PC-3 (cell line): ENCODE measurements at regions not wholly inside any gene's neighbourhood (a gene's known extent, or its start where the extent isn't known, plus 50 kb on each side); places are given as distances from the start of the nearest gene placed in this dataset.

Experiments
- ATAC-seq: fragments of 200-7000 bp; cut with Tn5 transposase; 2 replicates; pipeline ENCODE4 v1.9.1; 2020; ENCODE audit warnings: mild to moderate bottlenecking, moderate library complexity
- BruUV-seq: library from RNA; stranded (reverse); fragments of 400-500 nt; replicated peaks from 2 replicates; lab custom pipeline; 2021; lab: Mats Ljungman, UMichigan
- CTCF ChIA-PET: fragments of 300-600 bp; sonication (Branson Sonifier 250); formaldehyde crosslinking; loops from one replicate; lab custom pipeline; 2022; ENCODE audit warnings: antibody characterized with exemption; lab: Charles Lee
- POLR2A ChIA-PET: fragments of 300-600 bp; sonication (Branson Sonifier 250); formaldehyde crosslinking; loops from one replicate; lab custom pipeline; 2022; ENCODE audit warnings: antibody characterized with exemption; ENCODE audit not compliant: unreplicated experiment; lab: Charles Lee
- DNase-seq: peaks from one replicate; pipeline ENCODE4 v3.0.0-alpha.2; 2015
- H2AFZ ChIP-seq: fragments of 300-600 bp; sonication (generic); 2 replicates; pipeline ENCODE4 v1.6.0; 2016; ENCODE audit warnings: antibody characterized with exemption, low read length
- H3F3A ChIP-seq: fragments of 300-600 bp; sonication (generic); one replicate; pipeline ENCODE4 v1.6.0; 2017; ENCODE audit warnings: antibody characterized with exemption, low read length, control low read depth, mild to moderate bottlenecking; ENCODE audit not compliant: unreplicated experiment
- H3K27ac ChIP-seq: fragments of 300-600 bp; sonication (generic); 2 replicates; pipeline ENCODE4 v1.5.1; 2016; ENCODE audit warnings: mild to moderate bottlenecking, low read length
- H3K27me3 ChIP-seq: fragments of 300-600 bp; sonication (generic); 2 replicates; pipeline ENCODE4 v1.6.1; 2016; ENCODE audit warnings: low read length, mixed read lengths
- H3K36me3 ChIP-seq: fragments of 300-600 bp; sonication (generic); 2 replicates; pipeline ENCODE4 v1.6.1; 2016; ENCODE audit warnings: low read depth, mixed run types, low read length, mixed read lengths
- H3K4me1 ChIP-seq: fragments of 300-600 bp; sonication (generic); 2 replicates; pipeline ENCODE4 v1.5.1; 2016; ENCODE audit warnings: low read length; ENCODE audit not compliant: insufficient read depth
- H3K4me2 ChIP-seq: fragments of 300-600 bp; sonication (generic); 2 replicates; pipeline ENCODE4 v1.6.0; 2016; ENCODE audit warnings: low read length
- H3K4me3 ChIP-seq: fragments of 300-600 bp; sonication (generic); 2 replicates; pipeline ENCODE4 v1.5.1; 2016; ENCODE audit warnings: mild to moderate bottlenecking, low read length, mixed read lengths
- H3K79me2 ChIP-seq: fragments of 300-600 bp; sonication (generic); 2 replicates; pipeline ENCODE4 v1.6.1; 2017; ENCODE audit warnings: low read length, mixed read lengths
- H3K9ac ChIP-seq: fragments of 300-600 bp; sonication (generic); 2 replicates; pipeline ENCODE4 v1.6.0; 2016; ENCODE audit warnings: mild to moderate bottlenecking, low read length
- H3K9me2 ChIP-seq: fragments of 300-600 bp; sonication (generic); replicated peaks from 2 replicates; pipeline ENCODE4 v1.6.1; 2016; ENCODE audit warnings: mixed run types, low read length, mixed read lengths
- H3K9me3 ChIP-seq: fragments of 300-600 bp; sonication (generic); 2 replicates; pipeline ENCODE4 v1.6.1; 2016; ENCODE audit warnings: low read length, mixed read lengths
- H4K20me1 ChIP-seq: fragments of 300-600 bp; sonication (generic); 2 replicates; pipeline ENCODE4 v1.6.1; 2016; ENCODE audit warnings: low read length, mixed read lengths
- CTCF ChIP-seq: fragments of 300-600 bp; sonication (generic); conservative IDR thresholded peaks from 2 replicates; pipeline ENCODE4 v1.5.1; 2017; ENCODE audit warnings: antibody characterized with exemption, low read depth, mild to moderate bottlenecking, low read length
- EZH2 ChIP-seq: fragments of 300-600 bp; sonication (generic); IDR thresholded peaks from one replicate; pipeline ENCODE4 v1.6.1; 2017; ENCODE audit warnings: antibody characterized with exemption, mild to moderate bottlenecking, low read length; ENCODE audit not compliant: unreplicated experiment
- EZH2phosphoT487 ChIP-seq: fragments of 300-600 bp; sonication (generic); IDR thresholded peaks from 2 replicates; pipeline ENCODE4 v1.6.1; 2018; ENCODE audit warnings: mild to moderate bottlenecking, antibody characterized with exemption, low read length, borderline replicate concordance
- intact Hi-C: fragments of 100-400 bp; cut with micrococcal nuclease; formaldehyde crosslinking; loops from 2 replicates; pipeline ENCODE4 v1.9.0; 2023

- CTCF ChIA-PET = no interaction called here
Measured at GRCh38 chrX:95055991-95056390, 1382.0 kb downstream of the FAM133A start.

GRCh38 chrX:95056901-95057300 is 1382.9 kb downstream of the FAM133A start:
- H3F3A ChIP-seq = no peaks in the 10 kb centered on the region
- no peak overlapping the region for H3K4me3 ChIP-seq
- no peak overlapping the region for H2AFZ ChIP-seq
- ATAC-seq = peak; percentile 51
- no peak overlapping the region for H3K27ac ChIP-seq
- H3K9me2 ChIP-seq = no peaks in the 10 kb centered on the region
- no peaks in the 10 kb centered on the region for H3K9me3 ChIP-seq
- no TSS peak for BruUV-seq
- H3K4me1 ChIP-seq = peaks cover 21% of the 10 kb centered on the region
- no peaks in the 10 kb centered on the region for H3K27me3 ChIP-seq
- no peak overlapping the region for H3K4me2 ChIP-seq
- DNase-seq = peak; percentile 46
- ChIA-PET POLR2A (no interaction called here), CTCF (no interaction called here)
- H4K20me1 ChIP-seq = no peaks in the 10 kb centered on the region
- no peak overlapping the region for H3K9ac ChIP-seq
- intact Hi-C loops = loop anchor here (10.0 kb wide), 1 partner anchor 708 kb away; no protein-coding TSS in a partner anchor
- no peaks in the 10 kb centered on the region for H3K79me2 ChIP-seq
- TF ChIP-seq CTCF (peak; percentile 55), EZH2 (no peak)
- H3K36me3 ChIP-seq = no peaks in the 10 kb centered on the region

More at GRCh38 chrX:95055991-95056390, 1382.0 kb downstream of the FAM133A start:
- POLR2A ChIA-PET = no interaction called here
- Histone ChIP-seq H3K9me2 (no peaks in the 10 kb centered on the region), H3K4me2 (no peak overlapping the region), H3K27me3 (no peaks in the 10 kb centered on the region), H3K27ac (no peak overlapping the region), H3K4me1 (peaks cover 21% of the 10 kb centered on the region), H2AFZ (no peak overlapping the region), H3K9ac (no peak overlapping the region), H4K20me1 (no peaks in the 10 kb centered on the region), H3K36me3 (no peaks in the 10 kb centered on the region), H3K4me3 (no peak overlapping the region), H3K79me2 (no peaks in the 10 kb centered on the region), H3K9me3 (no peaks in the 10 kb centered on the region), H3F3A (no peaks in the 10 kb centered on the region)
- DNase-seq (no peak), ATAC-seq (no peak)
- BruUV-seq = no TSS peak
- intact Hi-C loops = loop anchor here (10.0 kb wide), 1 partner anchor 709 kb away; no protein-coding TSS in a partner anchor
- TF ChIP-seq EZH2 = no peak
- no peak for TF ChIP-seq CTCF
- no peak for TF ChIP-seq EZH2phosphoT487

- H4K20me1 ChIP-seq = no peaks in the 10 kb centered on the region
- ATAC-seq (peak; percentile 29), DNase-seq (peak; percentile 28)
- POLR2A ChIA-PET = no interaction called here
- CTCF ChIA-PET = no interaction called here
- no peaks in the 10 kb centered on the region for H3K79me2 ChIP-seq
- no peak overlapping the region for H3K4me3 ChIP-seq
- no peaks in the 10 kb centered on the region for H3K9me3 ChIP-seq
- intact Hi-C loops = loop anchor here (10.0 kb wide), 1 partner anchor 707 kb away; no protein-coding TSS in a partner anchor
- no peaks in the 10 kb centered on the region for H3K36me3 ChIP-seq
- BruUV-seq = no TSS peak
- no peaks in the 10 kb centered on the region for H3F3A ChIP-seq
- H3K9me2 ChIP-seq = no peaks in the 10 kb centered on the region
- H3K4me2 ChIP-seq = peak overlapping the region; percentile 16; the same call in 1 of the 2 replicates
- no peaks in the 10 kb centered on the region for H3K27me3 ChIP-seq
- no peak overlapping the region for H2AFZ ChIP-seq
- no peak for TF ChIP-seq EZH2
- no peak for TF ChIP-seq CTCF
- TF ChIP-seq EZH2phosphoT487 = no peak
- no peak overlapping the region for H3K27ac ChIP-seq
- no peak overlapping the region for H3K9ac ChIP-seq
- H3K4me1 ChIP-seq = peaks cover 21% of the 10 kb centered on the region
Measured at GRCh38 chrX:95057341-95057740, 1383.3 kb downstream of the FAM133A start.
